GM12872 (cell line): ENCODE measurements at regions not wholly inside any gene's neighbourhood (a gene's known extent, or its start where the extent isn't known, plus 50 kb on each side); places are given as distances from the start of the nearest gene placed in this dataset.

Experiments used
- CTCF ChIP-seq: IDR thresholded peaks from 3 replicates; pipeline ENCODE4 v1.5.1; 2011; ENCODE audit warnings: low read depth, mild to moderate bottlenecking, low read length, moderate library complexity; ENCODE audit not compliant: insufficient read depth

- TF ChIP-seq CTCF = no peak
These were observed 155.8 kb downstream of the URI1 start for GRCh38 chr19:30097746-30098280.

GRCh38 chr19:30102239-30102638 lies 160.2 kb downstream of the URI1 start:
- TF ChIP-seq CTCF = no peak

GRCh38 chr19:30102666-30103065 lies 160.6 kb downstream of the URI1 start:
- no peak for TF ChIP-seq CTCF

- TF ChIP-seq CTCF = no peak
These were observed 161.9 kb downstream of the URI1 start for GRCh38 chr19:30103981-30104380.

- no peak for TF ChIP-seq CTCF
These were observed 163.3 kb downstream of the URI1 start for GRCh38 chr19:30105316-30105715.

GRCh38 chr19:30105727-30106126 lies 163.7 kb downstream of the URI1 start:
- TF ChIP-seq CTCF = no peak

GRCh38 chr19:30106417-30107095 lies 164.5 kb downstream of the URI1 start:
- TF ChIP-seq CTCF = no peak
